Activated naive CD8-positive, alpha-beta T cell (primary cell): ENCODE measurements at regions not wholly inside any gene's neighbourhood (a gene's known extent, or its start where the extent isn't known, plus 50 kb on each side); places are given as distances from the start of the nearest gene placed in this dataset.

Source experiments
- H3K27ac Mint-ChIP-seq: one replicate; pipeline ENCODE4 v1.8.0; 2021; ENCODE audit warnings: mixed read lengths
- H3K27me3 Mint-ChIP-seq: one replicate; pipeline ENCODE4 v1.8.0; 2021; ENCODE audit warnings: mixed read lengths
- H3K36me3 Mint-ChIP-seq: one replicate; pipeline ENCODE4 v1.8.0; 2021; ENCODE audit warnings: mixed read lengths
- H3K4me1 Mint-ChIP-seq: one replicate; pipeline ENCODE4 v1.8.0; 2021; ENCODE audit warnings: low read depth, mixed read lengths
- H3K4me3 Mint-ChIP-seq: one replicate; pipeline ENCODE4 v1.8.0; 2021; ENCODE audit warnings: mild to moderate bottlenecking, mixed read lengths
- H3K9me3 Mint-ChIP-seq: one replicate; pipeline ENCODE4 v1.8.0; 2021; ENCODE audit warnings: low read depth, mixed read lengths

- Mint-ChIP-seq H3K4me3 (no peak overlapping the region), H3K9me3 (no peaks in the 10 kb centered on the region), H3K27ac (no peak overlapping the region), H3K36me3 (no peaks in the 10 kb centered on the region), H3K27me3 (no peaks in the 10 kb centered on the region), H3K4me1 (no peaks in the 10 kb centered on the region)
Measured at GRCh38 chr2:2768476-2768875, 437.4 kb upstream of the MYT1L start.

GRCh38 chr2:2767837-2768236 is 436.8 kb upstream of the MYT1L start:
- H3K4me3 Mint-ChIP-seq, result no peak overlapping the region
- H3K4me1 Mint-ChIP-seq, result no peaks in the 10 kb centered on the region
- H3K9me3 Mint-ChIP-seq, result no peaks in the 10 kb centered on the region
- H3K27ac Mint-ChIP-seq, result no peak overlapping the region
- no peaks in the 10 kb centered on the region for H3K36me3 Mint-ChIP-seq
- H3K27me3 Mint-ChIP-seq, result no peaks in the 10 kb centered on the region

- no peaks in the 10 kb centered on the region for H3K36me3 Mint-ChIP-seq
- H3K27ac Mint-ChIP-seq, result no peak overlapping the region
- no peaks in the 10 kb centered on the region for H3K4me1 Mint-ChIP-seq
- H3K27me3 Mint-ChIP-seq, result no peaks in the 10 kb centered on the region
- no peak overlapping the region for H3K4me3 Mint-ChIP-seq
- no peaks in the 10 kb centered on the region for H3K9me3 Mint-ChIP-seq
Measured at GRCh38 chr2:2765839-2766495, 434.9 kb upstream of the MYT1L start.

- Mint-ChIP-seq H3K27me3 (no peaks in the 10 kb centered on the region), H3K4me3 (no peak overlapping the region), H3K36me3 (no peaks in the 10 kb centered on the region), H3K9me3 (no peaks in the 10 kb centered on the region), H3K27ac (no peak overlapping the region), H3K4me1 (no peaks in the 10 kb centered on the region)
Measured at GRCh38 chr2:2765176-2765800, 434.2 kb upstream of the MYT1L start.

- Mint-ChIP-seq H3K9me3 (no peaks in the 10 kb centered on the region), H3K4me3 (no peak overlapping the region), H3K27me3 (no peaks in the 10 kb centered on the region), H3K36me3 (no peaks in the 10 kb centered on the region), H3K4me1 (no peaks in the 10 kb centered on the region), H3K27ac (no peak overlapping the region)
Measured at GRCh38 chr2:2764739-2765138, 433.7 kb upstream of the MYT1L start.

GRCh38 chr2:2764001-2764355 is 432.9 kb upstream of the MYT1L start:
- Mint-ChIP-seq H3K4me3 (no peak overlapping the region), H3K9me3 (no peaks in the 10 kb centered on the region), H3K27me3 (no peaks in the 10 kb centered on the region), H3K36me3 (no peaks in the 10 kb centered on the region), H3K4me1 (no peaks in the 10 kb centered on the region), H3K27ac (no peak overlapping the region)

GRCh38 chr2:2763351-2764000 is 432.4 kb upstream of the MYT1L start:
- H3K27ac Mint-ChIP-seq, result no peak overlapping the region
- no peak overlapping the region for H3K4me3 Mint-ChIP-seq
- H3K36me3 Mint-ChIP-seq, result no peaks in the 10 kb centered on the region
- no peaks in the 10 kb centered on the region for H3K27me3 Mint-ChIP-seq
- H3K4me1 Mint-ChIP-seq, result no peaks in the 10 kb centered on the region
- no peaks in the 10 kb centered on the region for H3K9me3 Mint-ChIP-seq

GRCh38 chr2:2762913-2763312 is 431.8 kb upstream of the MYT1L start:
- no peaks in the 10 kb centered on the region for H3K9me3 Mint-ChIP-seq
- no peaks in the 10 kb centered on the region for H3K36me3 Mint-ChIP-seq
- no peaks in the 10 kb centered on the region for H3K4me1 Mint-ChIP-seq
- no peak overlapping the region for H3K4me3 Mint-ChIP-seq
- H3K27ac Mint-ChIP-seq, result no peak overlapping the region
- H3K27me3 Mint-ChIP-seq, result no peaks in the 10 kb centered on the region

- Mint-ChIP-seq H3K27me3 (no peaks in the 10 kb centered on the region), H3K36me3 (no peaks in the 10 kb centered on the region), H3K4me3 (no peak overlapping the region), H3K4me1 (no peaks in the 10 kb centered on the region), H3K9me3 (no peaks in the 10 kb centered on the region), H3K27ac (no peak overlapping the region)
Measured at GRCh38 chr2:2762166-2762908, 431.3 kb upstream of the MYT1L start.

GRCh38 chr2:2758793-2759367 is 427.8 kb upstream of the MYT1L start:
- H3K4me1 Mint-ChIP-seq, result no peaks in the 10 kb centered on the region
- no peak overlapping the region for H3K4me3 Mint-ChIP-seq
- H3K27me3 Mint-ChIP-seq, result no peaks in the 10 kb centered on the region
- no peaks in the 10 kb centered on the region for H3K36me3 Mint-ChIP-seq
- H3K27ac Mint-ChIP-seq, result no peak overlapping the region
- H3K9me3 Mint-ChIP-seq, result peaks cover 6% of the 10 kb centered on the region

- peaks cover 15% of the 10 kb centered on the region for H3K9me3 Mint-ChIP-seq
- H3K27ac Mint-ChIP-seq, result no peak overlapping the region
- H3K4me3 Mint-ChIP-seq, result no peak overlapping the region
- H3K27me3 Mint-ChIP-seq, result no peaks in the 10 kb centered on the region
- no peaks in the 10 kb centered on the region for H3K4me1 Mint-ChIP-seq
- no peaks in the 10 kb centered on the region for H3K36me3 Mint-ChIP-seq
Measured at GRCh38 chr2:2757764-2758163, 426.7 kb upstream of the MYT1L start.

GRCh38 chr2:2756886-2757285 is 425.8 kb upstream of the MYT1L start:
- no peaks in the 10 kb centered on the region for H3K36me3 Mint-ChIP-seq
- no peaks in the 10 kb centered on the region for H3K4me1 Mint-ChIP-seq
- H3K9me3 Mint-ChIP-seq, result peaks cover 15% of the 10 kb centered on the region
- H3K27me3 Mint-ChIP-seq, result no peaks in the 10 kb centered on the region
- H3K27ac Mint-ChIP-seq, result no peak overlapping the region
- no peak overlapping the region for H3K4me3 Mint-ChIP-seq

GRCh38 chr2:2755990-2756389 is 424.9 kb upstream of the MYT1L start:
- Mint-ChIP-seq H3K36me3 (no peaks in the 10 kb centered on the region), H3K4me1 (no peaks in the 10 kb centered on the region), H3K27me3 (no peaks in the 10 kb centered on the region), H3K27ac (no peak overlapping the region), H3K4me3 (no peak overlapping the region), H3K9me3 (peaks cover 15% of the 10 kb centered on the region)

GRCh38 chr2:2754940-2755339 is 423.9 kb upstream of the MYT1L start:
- H3K4me1 Mint-ChIP-seq, result no peaks in the 10 kb centered on the region
- H3K27ac Mint-ChIP-seq, result no peak overlapping the region
- H3K9me3 Mint-ChIP-seq, result peaks cover 15% of the 10 kb centered on the region
- H3K36me3 Mint-ChIP-seq, result no peaks in the 10 kb centered on the region
- H3K4me3 Mint-ChIP-seq, result no peak overlapping the region
- no peaks in the 10 kb centered on the region for H3K27me3 Mint-ChIP-seq

- no peak overlapping the region for H3K27ac Mint-ChIP-seq
- no peak overlapping the region for H3K4me3 Mint-ChIP-seq
- H3K27me3 Mint-ChIP-seq, result no peaks in the 10 kb centered on the region
- no peaks in the 10 kb centered on the region for H3K4me1 Mint-ChIP-seq
- no peaks in the 10 kb centered on the region for H3K36me3 Mint-ChIP-seq
- H3K9me3 Mint-ChIP-seq, result peaks cover 15% of the 10 kb centered on the region
Measured at GRCh38 chr2:2751715-2752315, 420.7 kb upstream of the MYT1L start.
